HG03196 (cell line): ENCODE measurements at regions not wholly inside any gene's neighbourhood (a gene's known extent, or its start where the extent isn't known, plus 50 kb on each side); places are given as distances from the start of the nearest gene placed in this dataset.
"Not testable (repeated sequence)": the region's sequence is repeated elsewhere in the genome, so short reads cannot be mapped to it uniquely, and the experiment has no call there.

Experiments used
- ATAC-seq: cut with Tn5 transposase; IDR thresholded peaks from one replicate; pipeline ENCODE4 v1.9.1; 2021; ENCODE audit not compliant: unreplicated experiment

GRCh38 chr10:4639960-4640359, 186.0 kb upstream of the AKR1E2 start:
- ATAC-seq, result no peak

DNA sequence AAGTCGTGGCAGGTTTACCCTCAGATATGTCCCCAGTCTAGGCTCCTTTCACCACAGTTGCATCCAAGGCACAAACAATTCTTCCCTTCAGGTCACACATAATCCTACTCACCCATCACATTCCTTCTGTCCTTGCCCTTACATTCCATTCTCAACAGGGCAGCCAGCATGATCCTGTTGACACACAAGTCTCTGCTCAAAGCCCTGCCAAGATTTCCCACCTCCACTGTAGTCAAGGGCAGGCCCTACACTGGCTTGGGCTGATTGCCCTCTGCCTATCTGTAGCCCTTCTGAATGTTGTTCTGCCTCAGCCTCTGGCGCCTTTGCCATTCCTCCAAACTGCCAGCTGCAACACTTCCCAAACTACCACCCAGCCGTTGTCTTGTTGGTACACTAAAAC, 187.9 kb upstream of the AKR1E2 start:
- no peak for ATAC-seq

DNA sequence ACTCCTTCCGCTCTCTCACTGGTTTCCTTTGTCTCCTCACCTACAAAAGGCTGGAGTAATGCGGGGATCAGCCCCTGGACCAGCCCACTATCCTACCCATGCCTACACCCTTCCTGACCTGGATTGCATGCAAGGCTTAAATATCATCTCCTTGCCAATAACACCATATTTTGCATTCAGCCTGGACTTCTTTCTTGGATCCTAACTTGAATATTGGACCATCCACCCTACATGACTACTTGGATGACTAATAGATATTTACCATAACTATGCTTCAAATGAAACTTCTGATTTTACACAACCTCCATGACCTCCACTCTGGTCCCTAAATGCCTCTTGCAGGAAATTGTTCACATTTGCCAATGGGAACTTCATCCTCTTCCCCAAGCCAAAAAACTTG, 188.3 kb upstream of the AKR1E2 start:
- no peak for ATAC-seq

GRCh38 chr10:4635883-4636282, 190.1 kb upstream of the AKR1E2 start:
- ATAC-seq, result no peak

- ATAC-seq, result no peak
Observed at GRCh38 chr10:4635388-4635787, 190.6 kb upstream of the AKR1E2 start.

GRCh38 chr10:4633776-4634175, 192.2 kb upstream of the AKR1E2 start:
- no peak for ATAC-seq

DNA sequence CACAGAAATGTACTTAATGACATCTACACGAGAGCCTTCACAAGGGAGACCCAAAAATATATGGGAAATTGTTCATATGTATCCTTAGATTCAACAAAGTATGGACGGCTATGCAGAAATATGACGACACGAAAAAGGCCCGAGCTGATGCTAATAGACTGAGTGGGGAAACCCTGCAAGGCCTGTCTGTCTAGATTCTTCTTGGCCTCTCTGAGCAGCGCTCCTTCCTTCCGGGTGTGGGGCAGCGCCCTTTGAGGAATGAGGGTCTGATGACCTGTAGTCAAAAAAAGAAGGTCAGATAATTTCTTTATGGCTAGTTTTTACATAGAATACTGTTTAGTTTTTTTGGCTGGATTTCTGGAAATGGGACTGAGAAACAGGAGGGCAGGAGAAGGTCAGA, 192.8 kb upstream of the AKR1E2 start:
- no peak for ATAC-seq

- ATAC-seq, result no peak
Observed at GRCh38 chr10:4632757-4633156, 193.2 kb upstream of the AKR1E2 start.

GRCh38 chr10:4626919-4627318, 199.1 kb upstream of the AKR1E2 start:
- no peak for ATAC-seq

DNA sequence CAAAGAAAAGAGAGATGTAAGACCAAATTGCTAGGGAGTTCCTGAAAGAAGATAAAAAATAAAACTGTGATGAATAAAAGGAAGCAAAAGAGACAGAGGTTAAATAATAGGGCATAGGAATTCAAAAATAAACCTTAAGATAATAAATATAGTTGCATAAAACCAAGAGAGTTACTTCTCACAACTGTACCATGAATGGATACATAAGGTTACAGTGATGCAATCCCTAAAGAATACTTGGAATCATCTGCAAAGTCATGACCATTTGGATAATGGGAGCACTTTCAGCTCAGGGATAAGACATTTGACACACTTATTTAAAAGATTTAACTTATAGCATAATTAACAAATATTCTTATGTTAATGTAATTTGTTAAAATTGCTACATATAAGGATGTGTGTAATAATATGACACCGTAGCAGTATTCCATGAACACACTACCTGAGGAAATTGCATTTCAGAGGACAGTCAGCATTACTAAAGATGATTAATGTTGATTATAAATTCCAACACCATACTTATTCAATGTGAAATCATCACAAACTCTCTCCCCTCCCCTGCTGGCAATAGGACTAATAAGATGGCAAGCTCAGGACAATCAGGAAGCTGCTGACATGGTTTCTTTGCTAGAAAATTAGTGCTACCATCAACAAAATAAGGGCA, 202.1 kb upstream of the AKR1E2 start:
- ATAC-seq, result no peak

- no peak for ATAC-seq
Observed at GRCh38 chr10:4623200-4623599, 202.8 kb upstream of the AKR1E2 start.

GRCh38 chr10:4622384-4622783, 203.6 kb upstream of the AKR1E2 start:
- ATAC-seq, result no peak

DNA sequence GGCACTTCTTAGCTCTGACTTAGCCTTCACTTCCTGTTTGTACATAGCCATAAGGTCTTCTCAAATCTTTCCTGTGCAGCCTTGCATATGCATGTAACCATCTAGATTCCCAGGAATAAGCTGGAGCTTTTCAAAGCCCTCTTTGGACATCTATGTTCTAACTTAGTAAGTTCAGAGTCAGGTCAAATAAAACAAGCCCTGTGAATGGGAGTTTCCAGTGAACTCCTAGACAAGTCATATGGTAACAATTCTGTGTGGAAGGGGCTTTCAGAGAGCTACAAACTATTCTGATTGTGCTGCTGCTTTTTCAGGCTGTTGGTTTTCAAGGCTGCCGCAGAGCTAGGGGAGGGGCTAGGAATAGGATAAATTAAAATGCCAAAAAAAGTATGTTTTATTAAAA, 208.4 kb upstream of the AKR1E2 start:
- no peak for ATAC-seq

- ATAC-seq, result no peak
Observed at GRCh38 chr10:4615042-4615441, 211.0 kb upstream of the AKR1E2 start.

GRCh38 chr10:4609251-4609650, 216.8 kb upstream of the AKR1E2 start:
- no peak for ATAC-seq

DNA sequence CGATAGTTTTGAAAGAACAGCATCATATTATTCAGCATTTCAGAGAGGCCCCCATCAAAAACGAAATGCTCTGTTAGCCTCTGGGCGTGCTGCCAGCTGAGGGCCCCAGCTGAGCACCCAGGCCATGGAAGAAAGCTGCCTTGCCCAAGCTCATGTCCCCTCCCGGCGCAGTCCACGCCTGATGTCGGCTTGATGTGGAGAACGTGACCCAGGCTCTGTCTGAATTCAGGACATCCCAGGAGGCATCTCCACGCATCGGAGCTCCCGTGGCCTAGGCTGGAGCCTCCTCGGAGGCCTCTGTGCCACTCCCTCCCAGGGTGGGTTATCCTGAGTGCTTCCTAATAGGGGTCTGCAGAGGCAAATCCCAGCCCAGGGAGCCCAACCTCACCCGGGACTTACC, 218.3 kb upstream of the AKR1E2 start:
- ATAC-seq, result no peak

DNA sequence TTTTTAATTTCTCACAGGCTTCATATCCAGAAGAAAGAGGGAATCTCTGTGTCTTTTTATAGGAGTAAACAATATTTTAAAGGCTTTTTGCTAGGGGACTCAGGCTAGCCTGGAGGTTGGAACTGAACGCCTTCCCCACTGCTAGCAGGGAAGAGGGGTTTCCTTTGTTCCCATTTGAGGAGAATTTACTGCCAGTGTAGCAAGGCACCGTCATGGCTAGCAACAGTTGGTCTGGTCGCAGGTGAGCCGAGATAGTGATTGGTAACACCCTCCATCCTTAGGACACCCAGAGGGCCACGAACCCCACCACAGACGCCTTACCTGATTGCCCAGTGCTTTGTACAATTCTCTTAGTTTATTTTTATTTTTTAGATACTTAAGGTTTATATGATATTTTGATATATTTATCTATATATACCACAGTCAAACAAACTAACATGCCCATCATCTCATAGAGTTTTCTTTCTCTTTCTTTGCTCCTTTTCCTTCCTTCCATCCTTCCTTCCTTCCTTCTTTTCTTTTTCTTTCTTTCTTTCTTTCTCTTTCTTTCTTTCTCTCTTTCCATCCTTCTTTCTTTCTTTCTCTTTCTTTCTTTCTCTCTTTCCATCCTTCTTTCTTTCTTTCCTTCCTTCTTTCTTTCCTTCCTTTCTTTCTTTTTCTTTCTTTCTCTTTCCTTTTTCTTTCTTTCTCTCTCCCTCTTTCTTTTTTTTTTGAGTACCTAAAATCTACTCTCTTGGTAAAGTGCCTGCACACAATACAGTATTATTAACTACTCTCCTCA, 219.0 kb upstream of the AKR1E2 start:
- no peak for ATAC-seq

DNA sequence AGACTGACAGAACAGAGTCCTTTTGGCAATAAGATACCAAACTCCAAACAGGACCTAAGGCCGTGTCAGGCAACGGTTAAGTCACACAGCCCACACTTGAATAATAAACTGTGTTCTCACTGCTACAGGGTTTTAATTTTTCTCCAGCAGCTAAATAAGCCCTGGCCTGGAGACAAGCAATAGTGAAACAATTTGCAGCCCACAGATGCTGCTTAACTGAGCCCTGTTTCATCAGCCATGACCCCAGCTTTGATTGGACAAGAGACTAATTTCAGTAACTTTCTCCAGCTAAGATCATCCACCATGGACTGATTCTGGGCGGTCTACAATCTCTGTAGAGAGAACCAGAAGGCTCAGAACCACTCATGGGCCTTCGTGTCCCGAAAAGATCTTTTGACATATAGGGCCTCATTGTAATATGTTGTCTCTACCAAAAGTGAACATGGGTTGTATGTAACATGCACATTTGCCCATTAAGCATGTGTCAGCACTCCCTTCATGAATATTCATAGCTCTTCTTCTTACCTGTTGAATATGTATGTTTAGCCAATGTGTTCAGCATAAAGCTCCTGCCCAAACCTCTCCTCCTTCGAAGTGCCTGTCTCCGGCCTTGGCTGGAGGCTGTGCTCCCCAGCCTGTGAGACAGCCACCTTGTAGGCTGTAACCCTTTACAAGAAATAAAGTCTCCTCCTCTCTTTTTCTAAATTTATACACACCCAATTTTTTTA, 223.1 kb upstream of the AKR1E2 start:
- no peak for ATAC-seq

- no peak for ATAC-seq
Observed at GRCh38 chr10:4599471-4599870, 226.5 kb upstream of the AKR1E2 start.

DNA sequence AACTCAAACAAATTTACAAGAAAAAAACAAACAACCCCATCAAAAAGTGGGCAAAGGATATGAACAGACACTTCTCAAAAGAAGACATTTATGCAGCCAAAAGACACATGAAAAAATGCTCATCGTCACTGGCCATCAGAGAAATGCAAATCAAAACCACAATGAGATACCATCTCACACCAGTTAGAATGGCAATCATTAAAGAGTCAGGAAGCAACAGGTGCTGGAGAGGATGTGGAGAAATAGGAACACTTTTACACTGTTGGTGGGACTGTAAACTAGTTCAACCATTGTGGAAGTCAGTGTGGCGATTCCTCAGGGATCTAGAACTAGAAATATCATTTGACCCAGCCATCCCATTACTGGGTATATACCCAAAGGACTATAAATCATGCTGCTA, 228.1 kb upstream of the AKR1E2 start:
- not testable (repeated sequence) for ATAC-seq

GRCh38 chr10:4596951-4597350, 229.1 kb upstream of the AKR1E2 start:
- ATAC-seq, result no peak

DNA sequence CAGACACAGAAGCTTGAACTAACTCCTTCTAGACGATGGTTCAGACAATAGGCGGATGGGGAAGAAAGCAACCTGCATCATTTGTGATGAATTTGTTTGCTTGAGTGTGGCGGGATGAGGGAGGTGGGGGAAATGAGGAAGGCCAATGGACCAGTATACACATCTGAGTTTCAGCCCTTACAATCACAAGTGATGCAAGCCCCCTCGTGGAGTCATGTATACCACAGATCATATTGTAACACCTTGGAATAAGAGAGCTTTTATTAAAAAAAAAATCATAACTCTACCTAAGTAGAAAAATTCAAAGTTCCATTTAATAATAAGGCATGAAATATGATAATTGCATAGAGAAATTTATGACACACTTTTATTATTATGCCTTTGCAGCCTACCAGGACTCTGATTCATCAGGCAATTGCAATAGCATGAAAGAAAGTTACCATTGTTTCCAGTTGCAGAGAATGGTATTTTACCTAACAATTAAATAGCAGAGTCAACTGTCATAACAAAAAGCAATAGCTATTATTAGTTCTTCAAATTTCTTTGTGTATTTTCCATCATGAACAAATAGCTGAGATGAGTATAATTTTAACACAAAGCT, 230.2 kb upstream of the AKR1E2 start:
- ATAC-seq, result no peak
